GM12891 (cell line): ENCODE measurements at regions not wholly inside any gene's neighbourhood (a gene's known extent, or its start where the extent isn't known, plus 50 kb on each side); places are given as distances from the start of the nearest gene placed in this dataset.

ENCODE experiments used
- DNase-seq: peaks from one replicate; pipeline ENCODE4 v3.0.0; 2011; ENCODE audit warnings: low spot score; ENCODE audit not compliant: insufficient read length
- FAIRE-seq: peaks from 2 replicates; lab custom pipeline; 2011; peaks lifted over from hg19 to GRCh38; lab: Jason Lieb, UNC
- PAX5 ChIP-seq: IDR thresholded peaks from 2 replicates; pipeline ENCODE4 v1.6.1; 2011; ENCODE audit warnings: low read length, moderate library complexity, mild to moderate bottlenecking; ENCODE audit not compliant: insufficient read depth, severe bottlenecking
- POLR2A ChIP-seq: IDR thresholded peaks from 2 replicates; pipeline ENCODE4 v1.6.1; 2011; ENCODE audit warnings: low read depth, low read length, control low read depth
- POLR2AphosphoS5 ChIP-seq: IDR thresholded peaks from 2 replicates; pipeline ENCODE4 v1.6.1; 2011; ENCODE audit warnings: low read depth, low read length, control low read depth
- POU2F2 ChIP-seq: IDR thresholded peaks from 2 replicates; pipeline ENCODE4 v1.6.1; 2011; ENCODE audit warnings: low read depth, mild to moderate bottlenecking, control low read depth, low read length, moderate library complexity
- SPI1 ChIP-seq: IDR thresholded peaks from 2 replicates; pipeline ENCODE4 v1.6.1; 2011; ENCODE audit warnings: low read depth, low read length, control low read depth
- TAF1 ChIP-seq: IDR thresholded peaks from 2 replicates; pipeline ENCODE4 v1.6.1; 2011; ENCODE audit warnings: low read depth, low read length, control low read depth

- DNase-seq (no peak), FAIRE-seq (no peak)
- TF ChIP-seq PAX5 (no peak), POLR2AphosphoS5 (no peak), TAF1 (no peak), POLR2A (no peak), SPI1 (no peak), POU2F2 (no peak)
These were observed 155.2 kb upstream of the UBE2E1 start for GRCh38 chr3:23650371-23651140.

- TF ChIP-seq POU2F2 (peak; percentile 46; the same call in 1 of the 2 replicates), POLR2A (no peak)
- FAIRE-seq, result peak; percentile 81
- DNase-seq, result peak; percentile 20
These were observed 151.9 kb upstream of the UBE2E1 start for GRCh38 chr3:23653647-23654525.

- DNase-seq (no peak), FAIRE-seq (peak; percentile 41)
- TF ChIP-seq PAX5 (no peak), TAF1 (no peak), POLR2A (no peak), POU2F2 (no peak), SPI1 (no peak), POLR2AphosphoS5 (no peak)
These were observed 151.2 kb upstream of the UBE2E1 start for GRCh38 chr3:23654571-23654970.

GRCh38 chr3:23655749-23656148, 150.0 kb upstream of the UBE2E1 start:
- FAIRE-seq (peak; percentile 78), DNase-seq (no peak)
- TF ChIP-seq TAF1, result no peak
- no peak for TF ChIP-seq PAX5
- TF ChIP-seq POLR2AphosphoS5, result no peak
- TF ChIP-seq POU2F2, result no peak
- no peak for TF ChIP-seq SPI1
- TF ChIP-seq POLR2A, result no peak

- TF ChIP-seq SPI1 (no peak), TAF1 (no peak), POLR2AphosphoS5 (no peak), POU2F2 (no peak), POLR2A (no peak)
- DNase-seq, result no peak
- FAIRE-seq, result no peak
These were observed 149.6 kb upstream of the UBE2E1 start for GRCh38 chr3:23656199-23656598.

- DNase-seq (no peak), FAIRE-seq (no peak)
- no peak for TF ChIP-seq POLR2AphosphoS5
- no peak for TF ChIP-seq PAX5
- no peak for TF ChIP-seq SPI1
- TF ChIP-seq POU2F2, result no peak
- no peak for TF ChIP-seq POLR2A
These were observed 148.9 kb upstream of the UBE2E1 start for GRCh38 chr3:23656821-23657220.

- DNase-seq (no peak), FAIRE-seq (no peak)
- TF ChIP-seq PAX5, result no peak
- no peak for TF ChIP-seq SPI1
- no peak for TF ChIP-seq POLR2AphosphoS5
- no peak for TF ChIP-seq POU2F2
- no peak for TF ChIP-seq TAF1
- TF ChIP-seq POLR2A, result no peak
These were observed 148.1 kb upstream of the UBE2E1 start for GRCh38 chr3:23657647-23658046.

- FAIRE-seq (peak; percentile 35), DNase-seq (no peak)
- no peak for TF ChIP-seq POU2F2
- no peak for TF ChIP-seq POLR2A
- peak; percentile 84 for TF ChIP-seq SPI1
These were observed 146.5 kb upstream of the UBE2E1 start for GRCh38 chr3:23659274-23659673.

- DNase-seq, result no peak
- TF ChIP-seq TAF1 (no peak), POLR2AphosphoS5 (no peak), PAX5 (no peak), POU2F2 (no peak), SPI1 (no peak), POLR2A (no peak)
- FAIRE-seq, result peak; percentile 68
These were observed 145.8 kb upstream of the UBE2E1 start for GRCh38 chr3:23659840-23660430.

- TF ChIP-seq POU2F2 (no peak), PAX5 (no peak), SPI1 (0 out of 2 replicates have a peak, but pooled peaks have one; percentile 41)
- FAIRE-seq (peak; percentile 45), DNase-seq (no peak)
These were observed 143.6 kb upstream of the UBE2E1 start for GRCh38 chr3:23662079-23662617.
